ENCODE measurements at regions not wholly inside any gene's neighbourhood (a gene's known extent, or its start where the extent isn't known, plus 50 kb on each side); places are given as distances from the start of the nearest gene placed in this dataset.
"Not testable (repeated sequence)": the region's sequence is repeated elsewhere in the genome, so short reads cannot be mapped to it uniquely, and the experiment has no call there.

GRCh38 chr10:94149702-94150101 is 156.0 kb downstream of the PLCE1 start:
- no peaks in the 10 kb centered on the region for H3K36me3 Mint-ChIP-seq (ENCODE audit: low read depth)
- H3K27me3 Mint-ChIP-seq (ENCODE audit: insufficient read depth): peaks cover 17% of the 10 kb centered on the region
- H3K9me3 Mint-ChIP-seq: no peaks in the 10 kb centered on the region
- TF ChIP-seq CTCF (IDR thresholded peaks at IDR 0.05): no peak
- no peak overlapping the region for H3K4me3 Mint-ChIP-seq
- no peak for DNase-seq
- no peak overlapping the region for H3K27ac Mint-ChIP-seq
- no peaks in the 10 kb centered on the region for H3K4me1 Mint-ChIP-seq (ENCODE audit: low read depth)

- TF ChIP-seq CTCF (IDR thresholded peaks at IDR 0.05): no peak
- Mint-ChIP-seq H3K36me3 (ENCODE audit: low read depth) (no peaks in the 10 kb centered on the region), H3K9me3 (no peaks in the 10 kb centered on the region), H3K27me3 (ENCODE audit: insufficient read depth) (peaks cover 17% of the 10 kb centered on the region), H3K27ac (no peak overlapping the region), H3K4me3 (no peak overlapping the region), H3K4me1 (ENCODE audit: low read depth) (no peaks in the 10 kb centered on the region)
- no peak for DNase-seq
Observed at GRCh38 chr10:94150541-94151184, 156.9 kb downstream of the PLCE1 start.

GRCh38 chr10:94155722-94156271 is 162.1 kb downstream of the PLCE1 start:
- Mint-ChIP-seq H3K4me3 (no peak overlapping the region), H3K27ac (no peak overlapping the region), H3K9me3 (no peaks in the 10 kb centered on the region), H3K27me3 (ENCODE audit: insufficient read depth) (peaks cover 7% of the 10 kb centered on the region), H3K36me3 (ENCODE audit: low read depth) (no peaks in the 10 kb centered on the region), H3K4me1 (ENCODE audit: low read depth) (no peaks in the 10 kb centered on the region; the same call in 1 of the 2 replicates)
- no peak for TF ChIP-seq CTCF (IDR thresholded peaks at IDR 0.05)
- DNase-seq: no peak

- Mint-ChIP-seq H3K9me3 (no peaks in the 10 kb centered on the region; the same call in 1 of the 2 replicates), H3K27ac (no peak overlapping the region), H3K4me1 (ENCODE audit: low read depth) (no peaks in the 10 kb centered on the region; the same call in 1 of the 2 replicates), H3K4me3 (no peak overlapping the region), H3K36me3 (ENCODE audit: low read depth) (no peaks in the 10 kb centered on the region), H3K27me3 (ENCODE audit: insufficient read depth) (peaks cover 4% of the 10 kb centered on the region)
- TF ChIP-seq CTCF (IDR thresholded peaks at IDR 0.05): no peak
- DNase-seq: no peak
Observed at GRCh38 chr10:94156453-94156852, 162.7 kb downstream of the PLCE1 start.

GRCh38 chr10:94165158-94165611 is 171.5 kb downstream of the PLCE1 start:
- H3K4me3 Mint-ChIP-seq: peak overlapping the region; percentile 66; the same call in 1 of the 2 replicates
- not testable (repeated sequence) for DNase-seq

GRCh38 chr10:94172332-94172731 is 178.6 kb downstream of the PLCE1 start:
- Mint-ChIP-seq H3K27ac (no peak overlapping the region), H3K4me3 (no peak overlapping the region), H3K36me3 (ENCODE audit: low read depth) (no peaks in the 10 kb centered on the region), H3K27me3 (ENCODE audit: insufficient read depth) (peaks cover 13% of the 10 kb centered on the region), H3K9me3 (no peaks in the 10 kb centered on the region), H3K4me1 (ENCODE audit: low read depth) (no peaks in the 10 kb centered on the region)
- TF ChIP-seq CTCF (IDR thresholded peaks at IDR 0.05): no peak
- DNase-seq: no peak

More at GRCh38 chr10:94165158-94165611, 171.5 kb downstream of the PLCE1 start:
- not testable (repeated sequence) for H3K27ac Mint-ChIP-seq; H3K36me3 Mint-ChIP-seq (ENCODE audit: low read depth); H3K9me3 Mint-ChIP-seq; H3K27me3 Mint-ChIP-seq (ENCODE audit: insufficient read depth); H3K4me1 Mint-ChIP-seq (ENCODE audit: low read depth)
